Naive thymus-derived CD4-positive, alpha-beta T cell (primary cell): ENCODE measurements at regions not wholly inside any gene's neighbourhood (a gene's known extent, or its start where the extent isn't known, plus 50 kb on each side); places are given as distances from the start of the nearest gene placed in this dataset.

Experiments used
- ATAC-seq: fragments of 150-1000 bp; cut with Tn5 transposase; 2 replicates; pipeline ENCODE4 v1.10.0; 2021; ENCODE audit warnings: mild to moderate bottlenecking, moderate library complexity
- CTCF ChIA-PET: fragments of 350-600 bp; sonication (Branson Sonifier 250); formaldehyde crosslinking; loops from one replicate; lab custom pipeline; 2021; ENCODE audit warnings: antibody characterized with exemption; lab: Charles Lee
- POLR2A ChIA-PET: fragments of 350-600 bp; sonication (Branson Sonifier 250); formaldehyde crosslinking; loops from one replicate; lab custom pipeline; 2021; ENCODE audit warnings: antibody characterized with exemption, inconsistent platforms; lab: Charles Lee
- DNase-seq, 9 donors: peaks; one replicate each; pipeline versions ENCODE4 v3.0.0 to v3.0.0-alpha.2; 2020 to 2022; ENCODE audit warnings: mixed read lengths in 1 of 9
- H3K27ac ChIP-seq: one replicate; pipeline ENCODE4 v1.7.0; 2013; ENCODE audit warnings: mild to moderate bottlenecking, low read depth, low read length, moderate library complexity
- H3K27me3 ChIP-seq, 2 donors: one replicate each; pipeline ENCODE4 v1.7.0; 2013; ENCODE audit warnings: low read length in 2 of 2, mild to moderate bottlenecking in 2 of 2, moderate library complexity in 2 of 2; ENCODE audit not compliant: control insufficient read depth in 2 of 2, insufficient read depth in 2 of 2
- H3K36me3 ChIP-seq, 3 experiments: 1 replicate in 2 of 3; 2 replicates in 1 of 3; pipeline ENCODE4 v1.7.0; 2013; ENCODE audit warnings: low read length in 3 of 3, mild to moderate bottlenecking in 3 of 3, moderate library complexity in 1 of 3; ENCODE audit not compliant: insufficient read depth in 3 of 3, control insufficient read depth in 2 of 3
- H3K4me1 ChIP-seq, 2 donors: one replicate each; pipeline ENCODE4 v1.7.0; 2013; ENCODE audit warnings: low read length in 2 of 2, mild to moderate bottlenecking in 2 of 2, moderate library complexity in 1 of 2; ENCODE audit not compliant: control insufficient read depth in 2 of 2, insufficient read depth in 2 of 2
- H3K4me3 ChIP-seq: 2 replicates; pipeline ENCODE4 v1.7.0; 2013; ENCODE audit warnings: mild to moderate bottlenecking, low read length
- H3K9me3 ChIP-seq, 3 experiments: 1 replicate in 2 of 3; 2 replicates in 1 of 3; pipeline ENCODE4 v1.7.0; 2013; ENCODE audit warnings: low read length in 3 of 3; ENCODE audit not compliant: control insufficient read depth in 2 of 3
- H3K27ac Mint-ChIP-seq, 9 donors: one replicate each; pipeline ENCODE4 v1.8.0; 2020 to 2022; ENCODE audit warnings: mixed read lengths in 9 of 9, mild to moderate bottlenecking in 8 of 9, moderate library complexity in 5 of 9, inconsistent platforms in 2 of 9
- H3K27me3 Mint-ChIP-seq, 5 donors: one replicate each; pipeline ENCODE4 v1.8.0; 2021 to 2022; ENCODE audit warnings: mixed read lengths in 5 of 5, mild to moderate bottlenecking in 1 of 5
- H3K36me3 Mint-ChIP-seq, 5 donors: one replicate each; pipeline ENCODE4 v1.8.0; 2020 to 2022; ENCODE audit warnings: mixed read lengths in 5 of 5, mild to moderate bottlenecking in 3 of 5, inconsistent platforms in 1 of 5
- H3K4me1 Mint-ChIP-seq, 7 donors: one replicate each; pipeline ENCODE4 v1.8.0; 2020 to 2022; ENCODE audit warnings: mixed read lengths in 7 of 7, mild to moderate bottlenecking in 3 of 7, inconsistent platforms in 1 of 7
- H3K4me3 Mint-ChIP-seq, 10 donors: one replicate each; pipeline ENCODE4 v1.8.0; 2020 to 2022; ENCODE audit warnings: mild to moderate bottlenecking in 10 of 10, mixed read lengths in 10 of 10, moderate library complexity in 6 of 10, inconsistent platforms in 2 of 10
- H3K9me3 Mint-ChIP-seq, 11 donors: one replicate each; pipeline ENCODE4 v1.8.0; 2020 to 2022; ENCODE audit warnings: mixed read lengths in 11 of 11, mild to moderate bottlenecking in 4 of 11, inconsistent platforms in 1 of 11, moderate library complexity in 1 of 11
- intact Hi-C, 2 donors: fragments of 100-400 bp; cut with micrococcal nuclease; formaldehyde crosslinking; loops; one replicate each; pipeline ENCODE4 v1.15.1; 2023

GRCh38 chr13:74423434-74423833, 289.2 kb upstream of the KLF12 start:
- CTCF ChIA-PET = no interaction called here
- peaks cover 0 to 3% (median 0%) of the 10 kb centered on the region in 11 donors for H3K9me3 Mint-ChIP-seq
- no peak overlapping the region for H3K4me3 Mint-ChIP-seq
- H3K4me3 ChIP-seq = no peak overlapping the region
- no peak for ATAC-seq
- H3K27ac Mint-ChIP-seq = no peak overlapping the region
- no peaks in the 10 kb centered on the region for H3K36me3 ChIP-seq
- H3K27me3 ChIP-seq = no peaks in the 10 kb centered on the region
- peaks cover 0 to 15% (median 0%) of the 10 kb centered on the region in 5 donors for H3K36me3 Mint-ChIP-seq
- intact Hi-C loops = no loop called here
- no peaks in the 10 kb centered on the region for H3K4me1 ChIP-seq
- DNase-seq = no peak
- POLR2A ChIA-PET = no interaction called here
- H3K27ac ChIP-seq = no peak overlapping the region
- H3K9me3 ChIP-seq = no peaks in the 10 kb centered on the region
- no peaks in the 10 kb centered on the region for H3K4me1 Mint-ChIP-seq
- no peaks in the 10 kb centered on the region for H3K27me3 Mint-ChIP-seq

GRCh38 chr13:74414458-74414857, 280.3 kb upstream of the KLF12 start:
- H3K27me3 Mint-ChIP-seq = peaks cover 0 to 2% (median 0%) of the 10 kb centered on the region in 5 donors
- Histone ChIP-seq H3K27ac (no peak overlapping the region), H3K27me3 (no peaks in the 10 kb centered on the region), H3K36me3 (no peaks in the 10 kb centered on the region), H3K4me3 (no peak overlapping the region), H3K4me1 (no peaks in the 10 kb centered on the region), H3K9me3 (no peaks in the 10 kb centered on the region)
- DNase-seq (no peak), ATAC-seq (no peak)
- ChIA-PET POLR2A (no interaction called here), CTCF (no interaction called here)
- intact Hi-C loops = no loop called here
- no peak overlapping the region for H3K27ac Mint-ChIP-seq
- H3K36me3 Mint-ChIP-seq = peaks cover 0 to 24% (median 13%) of the 10 kb centered on the region in 5 donors
- peaks cover 0 to 8% (median 0%) of the 10 kb centered on the region in 11 donors for H3K9me3 Mint-ChIP-seq
- H3K4me3 Mint-ChIP-seq = no peak overlapping the region
- no peaks in the 10 kb centered on the region for H3K4me1 Mint-ChIP-seq

- H3K27me3 Mint-ChIP-seq = peaks cover 0 to 2% (median 0%) of the 10 kb centered on the region in 5 donors
- H3K27ac Mint-ChIP-seq = no peak overlapping the region
- CTCF ChIA-PET = no interaction called here
- POLR2A ChIA-PET = no interaction called here
- peaks cover 0 to 8% (median 0%) of the 10 kb centered on the region in 11 donors for H3K9me3 Mint-ChIP-seq
- no peaks in the 10 kb centered on the region for H3K36me3 ChIP-seq
- no peak overlapping the region for H3K4me3 Mint-ChIP-seq
- no peak overlapping the region for H3K4me3 ChIP-seq
- intact Hi-C loops = no loop called here
- no peaks in the 10 kb centered on the region for H3K4me1 Mint-ChIP-seq
- H3K4me1 ChIP-seq = no peaks in the 10 kb centered on the region
- ATAC-seq (no peak), DNase-seq (no peak)
- H3K9me3 ChIP-seq = no peaks in the 10 kb centered on the region
- peaks cover 0 to 24% (median 16%) of the 10 kb centered on the region in 5 donors for H3K36me3 Mint-ChIP-seq
- no peaks in the 10 kb centered on the region for H3K27me3 ChIP-seq
- no peak overlapping the region for H3K27ac ChIP-seq
Measured at GRCh38 chr13:74413482-74413881, 279.3 kb upstream of the KLF12 start.

GRCh38 chr13:74409551-74409950, 275.3 kb upstream of the KLF12 start:
- Histone ChIP-seq H3K27ac (no peak overlapping the region), H3K27me3 (no peaks in the 10 kb centered on the region), H3K4me1 (no peaks in the 10 kb centered on the region), H3K9me3 (no peaks in the 10 kb centered on the region), H3K4me3 (no peak overlapping the region), H3K36me3 (no peaks in the 10 kb centered on the region)
- DNase-seq (no peak), ATAC-seq (no peak)
- H3K27me3 Mint-ChIP-seq = no peaks in the 10 kb centered on the region
- H3K4me1 Mint-ChIP-seq = peaks cover 0 to 6% (median 0%) of the 10 kb centered on the region in 7 donors
- no peak overlapping the region for H3K4me3 Mint-ChIP-seq
- intact Hi-C loops = no loop called here
- H3K9me3 Mint-ChIP-seq = peaks cover 0 to 8% (median 2%) of the 10 kb centered on the region in 11 donors
- ChIA-PET CTCF (no interaction called here), POLR2A (no interaction called here)
- no peak overlapping the region for H3K27ac Mint-ChIP-seq
- H3K36me3 Mint-ChIP-seq = peaks cover 0 to 37% (median 19%) of the 10 kb centered on the region in 5 donors

- Mint-ChIP-seq H3K36me3 (peaks cover 0 to 44% (median 24%) of the 10 kb centered on the region in 5 donors), H3K27ac (no peak overlapping the region), H3K4me3 (no peak overlapping the region), H3K4me1 (peaks cover 0 to 6% (median 0%) of the 10 kb centered on the region in 7 donors), H3K9me3 (peaks cover 0 to 15% (median 7%) of the 10 kb centered on the region in 11 donors), H3K27me3 (no peaks in the 10 kb centered on the region)
- H3K4me3 ChIP-seq = no peak overlapping the region
- ATAC-seq (no peak), DNase-seq (no peak)
- H3K27ac ChIP-seq = no peak overlapping the region
- intact Hi-C loops = no loop called here
- H3K27me3 ChIP-seq = no peaks in the 10 kb centered on the region
- H3K36me3 ChIP-seq = no peaks in the 10 kb centered on the region
- no peaks in the 10 kb centered on the region for H3K9me3 ChIP-seq
- POLR2A ChIA-PET = no interaction called here
- CTCF ChIA-PET = no interaction called here
- H3K4me1 ChIP-seq = no peaks in the 10 kb centered on the region
Measured at GRCh38 chr13:74406420-74406819, 272.2 kb upstream of the KLF12 start.

GRCh38 chr13:74398599-74398998, 264.4 kb upstream of the KLF12 start:
- H3K9me3 Mint-ChIP-seq = peaks cover 0 to 13% (median 7%) of the 10 kb centered on the region in 11 donors
- no peaks in the 10 kb centered on the region for H3K36me3 ChIP-seq
- POLR2A ChIA-PET = no interaction called here
- intact Hi-C loops = no loop called here
- DNase-seq = no peak
- CTCF ChIA-PET = no interaction called here
- no peaks in the 10 kb centered on the region for H3K27me3 Mint-ChIP-seq
- no peak for ATAC-seq
- H3K4me3 ChIP-seq = no peak overlapping the region
- no peak overlapping the region for H3K27ac Mint-ChIP-seq
- H3K27ac ChIP-seq = no peak overlapping the region
- H3K4me1 ChIP-seq = no peaks in the 10 kb centered on the region
- no peaks in the 10 kb centered on the region for H3K27me3 ChIP-seq
- no peaks in the 10 kb centered on the region for H3K4me1 Mint-ChIP-seq
- H3K9me3 ChIP-seq = no peaks in the 10 kb centered on the region
- H3K36me3 Mint-ChIP-seq = peaks cover 0 to 41% (median 21%) of the 10 kb centered on the region in 5 donors
- H3K4me3 Mint-ChIP-seq = no peak overlapping the region

GRCh38 chr13:74389056-74389455, 254.9 kb upstream of the KLF12 start:
- no peak overlapping the region for H3K27ac ChIP-seq
- ATAC-seq = no peak
- peaks cover 3 to 53% (median 21%) of the 10 kb centered on the region in 11 donors for H3K9me3 Mint-ChIP-seq
- intact Hi-C loops = no loop called here
- no peaks in the 10 kb centered on the region for H3K27me3 ChIP-seq
- H3K4me3 ChIP-seq = no peak overlapping the region
- peaks cover 0 to 47% (median 45%) of the 10 kb centered on the region in 5 donors for H3K36me3 Mint-ChIP-seq
- no peaks in the 10 kb centered on the region for H3K27me3 Mint-ChIP-seq
- no peaks in the 10 kb centered on the region for H3K36me3 ChIP-seq
- no peaks in the 10 kb centered on the region for H3K4me1 ChIP-seq
- ChIA-PET CTCF (no interaction called here), POLR2A (interaction anchor here (0.5 kb wide), 1 partner anchor 582 kb away, joined by 3 read pairs; no protein-coding TSS in a partner anchor)
- no peak for DNase-seq
- peaks cover 0 to 4% (median 0%) of the 10 kb centered on the region in 7 donors for H3K4me1 Mint-ChIP-seq
- no peak overlapping the region for H3K4me3 Mint-ChIP-seq
- H3K27ac Mint-ChIP-seq = no peak overlapping the region
- peaks cover 0 to 4% (median 0%) of the 10 kb centered on the region in 3 experiments for H3K9me3 ChIP-seq
